Ishikawa (cell line): ENCODE measurements at regions not wholly inside any gene's neighbourhood (a gene's known extent, or its start where the extent isn't known, plus 50 kb on each side); places are given as distances from the start of the nearest gene placed in this dataset.

ENCODE experiments used
- EP300 ChIP-seq: IDR thresholded peaks from 2 replicates; pipeline ENCODE4 v1.6.1; 2012; ENCODE audit warnings: borderline replicate concordance
- NFIC ChIP-seq: IDR thresholded peaks from 2 replicates; pipeline ENCODE4 v1.6.1; 2012
- RAD21 ChIP-seq: IDR thresholded peaks from 2 replicates; pipeline ENCODE4 v1.6.1; 2012; ENCODE audit warnings: low read depth
- TAF1 ChIP-seq: IDR thresholded peaks from 2 replicates; pipeline ENCODE4 v1.6.1; 2012; ENCODE audit warnings: low read depth, mild to moderate bottlenecking
- TEAD4 ChIP-seq: IDR thresholded peaks from 2 replicates; pipeline ENCODE4 v1.6.1; 2012
- YY1 ChIP-seq: IDR thresholded peaks from 2 replicates; pipeline ENCODE4 v1.6.1; 2012; ENCODE audit warnings: low read depth
- TF ChIP-seq, protein P1 (sequence below): IDR thresholded peaks from 2 replicates; pipeline ENCODE4 v1.6.1; 2012
- TF ChIP-seq, protein P2 (sequence below): IDR thresholded peaks from 2 replicates; pipeline ENCODE4 v1.6.1; 2012; ENCODE audit warnings: low read depth, mild to moderate bottlenecking
- TF ChIP-seq, protein P3 (sequence below): IDR thresholded peaks from 2 replicates; pipeline ENCODE4 v1.6.1; 2012

GRCh38 chr6:105769197-105769596, 316.9 kb upstream of the PRDM1 start:
- TF ChIP-seq TAF1 (no peak), YY1 (no peak), TEAD4 (no peak), NFIC (no peak), EP300 (no peak), RAD21 (no peak)
- TF ChIP-seq, protein P1, sequence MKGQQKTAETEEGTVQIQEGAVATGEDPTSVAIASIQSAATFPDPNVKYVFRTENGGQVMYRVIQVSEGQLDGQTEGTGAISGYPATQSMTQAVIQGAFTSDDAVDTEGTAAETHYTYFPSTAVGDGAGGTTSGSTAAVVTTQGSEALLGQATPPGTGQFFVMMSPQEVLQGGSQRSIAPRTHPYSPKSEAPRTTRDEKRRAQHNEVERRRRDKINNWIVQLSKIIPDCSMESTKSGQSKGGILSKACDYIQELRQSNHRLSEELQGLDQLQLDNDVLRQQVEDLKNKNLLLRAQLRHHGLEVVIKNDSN = no peak
- TF ChIP-seq, protein P2, sequence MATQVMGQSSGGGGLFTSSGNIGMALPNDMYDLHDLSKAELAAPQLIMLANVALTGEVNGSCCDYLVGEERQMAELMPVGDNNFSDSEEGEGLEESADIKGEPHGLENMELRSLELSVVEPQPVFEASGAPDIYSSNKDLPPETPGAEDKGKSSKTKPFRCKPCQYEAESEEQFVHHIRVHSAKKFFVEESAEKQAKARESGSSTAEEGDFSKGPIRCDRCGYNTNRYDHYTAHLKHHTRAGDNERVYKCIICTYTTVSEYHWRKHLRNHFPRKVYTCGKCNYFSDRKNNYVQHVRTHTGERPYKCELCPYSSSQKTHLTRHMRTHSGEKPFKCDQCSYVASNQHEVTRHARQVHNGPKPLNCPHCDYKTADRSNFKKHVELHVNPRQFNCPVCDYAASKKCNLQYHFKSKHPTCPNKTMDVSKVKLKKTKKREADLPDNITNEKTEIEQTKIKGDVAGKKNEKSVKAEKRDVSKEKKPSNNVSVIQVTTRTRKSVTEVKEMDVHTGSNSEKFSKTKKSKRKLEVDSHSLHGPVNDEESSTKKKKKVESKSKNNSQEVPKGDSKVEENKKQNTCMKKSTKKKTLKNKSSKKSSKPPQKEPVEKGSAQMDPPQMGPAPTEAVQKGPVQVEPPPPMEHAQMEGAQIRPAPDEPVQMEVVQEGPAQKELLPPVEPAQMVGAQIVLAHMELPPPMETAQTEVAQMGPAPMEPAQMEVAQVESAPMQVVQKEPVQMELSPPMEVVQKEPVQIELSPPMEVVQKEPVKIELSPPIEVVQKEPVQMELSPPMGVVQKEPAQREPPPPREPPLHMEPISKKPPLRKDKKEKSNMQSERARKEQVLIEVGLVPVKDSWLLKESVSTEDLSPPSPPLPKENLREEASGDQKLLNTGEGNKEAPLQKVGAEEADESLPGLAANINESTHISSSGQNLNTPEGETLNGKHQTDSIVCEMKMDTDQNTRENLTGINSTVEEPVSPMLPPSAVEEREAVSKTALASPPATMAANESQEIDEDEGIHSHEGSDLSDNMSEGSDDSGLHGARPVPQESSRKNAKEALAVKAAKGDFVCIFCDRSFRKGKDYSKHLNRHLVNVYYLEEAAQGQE = no peak
- TF ChIP-seq, protein P3, sequence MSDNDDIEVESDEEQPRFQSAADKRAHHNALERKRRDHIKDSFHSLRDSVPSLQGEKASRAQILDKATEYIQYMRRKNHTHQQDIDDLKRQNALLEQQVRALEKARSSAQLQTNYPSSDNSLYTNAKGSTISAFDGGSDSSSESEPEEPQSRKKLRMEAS = no peak
